Activated CD8-positive, alpha-beta T cell treated with anti-CD3 and anti-CD28 coated beads for 36 hours (primary cell): ENCODE measurements at regions not wholly inside any gene's neighbourhood (a gene's known extent, or its start where the extent isn't known, plus 50 kb on each side); places are given as distances from the start of the nearest gene placed in this dataset.

Experiments used
- ATAC-seq: fragments of 200-7000 bp; cut with Tn5 transposase; one replicate; pipeline ENCODE4 v1.10.0; 2021; ENCODE audit warnings: mild to moderate bottlenecking, moderate library complexity
- CTCF ChIA-PET: fragments of 350-600 bp; sonication (Branson Sonifier 250); formaldehyde crosslinking; loops from one replicate; lab custom pipeline; 2021; ENCODE audit warnings: antibody characterized with exemption; lab: Charles Lee
- POLR2A ChIA-PET: fragments of 350-600 bp; sonication (Branson Sonifier 250); formaldehyde crosslinking; loops from one replicate; lab custom pipeline; 2021; ENCODE audit warnings: antibody characterized with exemption; lab: Charles Lee
- DNase-seq: peaks from one replicate; pipeline ENCODE4 v3.0.0-alpha.2; 2020
- H3K27ac Mint-ChIP-seq: one replicate; pipeline ENCODE4 v1.8.0; 2021; ENCODE audit warnings: mild to moderate bottlenecking, mixed read lengths
- H3K27me3 Mint-ChIP-seq: one replicate; pipeline ENCODE4 v1.8.0; 2021; ENCODE audit warnings: mixed read lengths
- H3K36me3 Mint-ChIP-seq: one replicate; pipeline ENCODE4 v1.8.0; 2021; ENCODE audit warnings: low read depth, mixed read lengths
- H3K4me1 Mint-ChIP-seq: one replicate; pipeline ENCODE4 v1.8.0; 2021; ENCODE audit warnings: low read depth, mixed read lengths
- H3K4me3 Mint-ChIP-seq: one replicate; pipeline ENCODE4 v1.8.0; 2021; ENCODE audit warnings: mild to moderate bottlenecking, moderate library complexity, mixed read lengths
- H3K9me3 Mint-ChIP-seq: one replicate; pipeline ENCODE4 v1.8.0; 2021; ENCODE audit warnings: mixed read lengths
- CTCF ChIP-seq: fragments of 200-600 bp; IDR thresholded peaks from one replicate; pipeline ENCODE4 v1.8.0; 2022; ENCODE audit warnings: antibody characterized with exemption, mild to moderate bottlenecking
- intact Hi-C: fragments of 100-400 bp; cut with micrococcal nuclease; formaldehyde crosslinking; loops from one replicate; pipeline ENCODE4 v1.10.0; 2022

- POLR2A ChIA-PET = no interaction called here
- CTCF ChIA-PET = no interaction called here
- DNase-seq (no peak), ATAC-seq (no peak)
- peaks cover 7% of the 10 kb centered on the region for H3K27me3 Mint-ChIP-seq
- no peak overlapping the region for H3K27ac Mint-ChIP-seq
- intact Hi-C loops = no loop called here
- H3K36me3 Mint-ChIP-seq = no peaks in the 10 kb centered on the region
- no peak overlapping the region for H3K4me3 Mint-ChIP-seq
- TF ChIP-seq CTCF = no peak
- H3K9me3 Mint-ChIP-seq = no peaks in the 10 kb centered on the region
- no peaks in the 10 kb centered on the region for H3K4me1 Mint-ChIP-seq
Measured at GRCh38 chr12:114240288-114240687, 165.7 kb downstream of the TBX5 start.

GRCh38 chr12:114238808-114239207, 167.1 kb downstream of the TBX5 start:
- H3K9me3 Mint-ChIP-seq = no peaks in the 10 kb centered on the region
- H3K27me3 Mint-ChIP-seq = peaks cover 3% of the 10 kb centered on the region
- intact Hi-C loops = no loop called here
- H3K27ac Mint-ChIP-seq = no peak overlapping the region
- no peak for DNase-seq
- H3K36me3 Mint-ChIP-seq = no peaks in the 10 kb centered on the region
- no peak for ATAC-seq
- TF ChIP-seq CTCF = no peak
- H3K4me1 Mint-ChIP-seq = no peaks in the 10 kb centered on the region
- ChIA-PET POLR2A (no interaction called here), CTCF (no interaction called here)
- no peak overlapping the region for H3K4me3 Mint-ChIP-seq

GRCh38 chr12:114237230-114237629, 168.7 kb downstream of the TBX5 start:
- no peaks in the 10 kb centered on the region for H3K36me3 Mint-ChIP-seq
- no peak overlapping the region for H3K27ac Mint-ChIP-seq
- ChIA-PET POLR2A (no interaction called here), CTCF (no interaction called here)
- peaks cover 3% of the 10 kb centered on the region for H3K27me3 Mint-ChIP-seq
- no peak for ATAC-seq
- TF ChIP-seq CTCF = no peak
- DNase-seq = no peak
- intact Hi-C loops = no loop called here
- H3K4me3 Mint-ChIP-seq = no peak overlapping the region
- H3K9me3 Mint-ChIP-seq = no peaks in the 10 kb centered on the region
- no peaks in the 10 kb centered on the region for H3K4me1 Mint-ChIP-seq

GRCh38 chr12:114232187-114232586, 173.8 kb downstream of the TBX5 start:
- Mint-ChIP-seq H3K27me3 (no peaks in the 10 kb centered on the region), H3K9me3 (no peaks in the 10 kb centered on the region), H3K4me3 (no peak overlapping the region), H3K4me1 (no peaks in the 10 kb centered on the region), H3K27ac (no peak overlapping the region), H3K36me3 (no peaks in the 10 kb centered on the region)
- intact Hi-C loops = no loop called here
- no peak for TF ChIP-seq CTCF
- POLR2A ChIA-PET = no interaction called here
- DNase-seq (no peak), ATAC-seq (no peak)
- CTCF ChIA-PET = no interaction called here

- no peak for TF ChIP-seq CTCF
- H3K4me3 Mint-ChIP-seq = no peak overlapping the region
- H3K36me3 Mint-ChIP-seq = no peaks in the 10 kb centered on the region
- intact Hi-C loops = no loop called here
- ChIA-PET POLR2A (no interaction called here), CTCF (no interaction called here)
- no peaks in the 10 kb centered on the region for H3K9me3 Mint-ChIP-seq
- no peak for ATAC-seq
- no peak for DNase-seq
- H3K4me1 Mint-ChIP-seq = no peaks in the 10 kb centered on the region
- H3K27ac Mint-ChIP-seq = no peak overlapping the region
- peaks cover 2% of the 10 kb centered on the region for H3K27me3 Mint-ChIP-seq
Measured at GRCh38 chr12:114229150-114229549, 176.8 kb downstream of the TBX5 start.
